ENCODE measurements at regions not wholly inside any gene's neighbourhood (a gene's known extent, or its start where the extent isn't known, plus 50 kb on each side); places are given as distances from the start of the nearest gene placed in this dataset.
"Not testable (repeated sequence)": the region's sequence is repeated elsewhere in the genome, so short reads cannot be mapped to it uniquely, and the experiment has no call there.

GRCh38 chr4:135927651-135928050 is 1604.6 kb downstream of the PCDH18 start:
- no peak for DNase-seq (ENCODE audit: low spot score)

GRCh38 chr4:135921081-135921480 is 1611.2 kb downstream of the PCDH18 start:
- DNase-seq (ENCODE audit: low spot score): no peak

GRCh38 chr4:135917011-135917410 is 1615.3 kb downstream of the PCDH18 start:
- DNase-seq (ENCODE audit: low spot score): no peak

- DNase-seq (ENCODE audit: low spot score): no peak
Measured at GRCh38 chr4:135900956-135901355, 1631.3 kb downstream of the PCDH18 start.

GRCh38 chr4:135864304-135864703 is 1662.7 kb upstream of the PABPC4L start:
- DNase-seq (ENCODE audit: low spot score): not testable (repeated sequence)

GRCh38 chr4:135840781-135841180 is 1639.2 kb upstream of the PABPC4L start:
- DNase-seq (ENCODE audit: low spot score): no peak

- no peak for DNase-seq (ENCODE audit: low spot score)
Measured at GRCh38 chr4:135839712-135840111, 1638.1 kb upstream of the PABPC4L start.

- DNase-seq (ENCODE audit: low spot score): no peak
Measured at GRCh38 chr4:135838889-135839288, 1637.3 kb upstream of the PABPC4L start.

GRCh38 chr4:135834471-135834870 is 1632.9 kb upstream of the PABPC4L start:
- no peak for DNase-seq (ENCODE audit: low spot score)

GRCh38 chr4:135833529-135833928 is 1631.9 kb upstream of the PABPC4L start:
- no peak for DNase-seq (ENCODE audit: low spot score)

- no peak for DNase-seq (ENCODE audit: low spot score)
Measured at GRCh38 chr4:135824759-135825296, 1623.2 kb upstream of the PABPC4L start.

- DNase-seq (ENCODE audit: low spot score): no peak
Measured at GRCh38 chr4:135804785-135805184, 1603.2 kb upstream of the PABPC4L start.

GRCh38 chr4:135777361-135777760 is 1575.8 kb upstream of the PABPC4L start:
- DNase-seq (ENCODE audit: low spot score): no peak

- no peak for DNase-seq (ENCODE audit: low spot score)
Measured at GRCh38 chr4:135775909-135776308, 1574.3 kb upstream of the PABPC4L start.

- DNase-seq (ENCODE audit: low spot score): no peak
Measured at GRCh38 chr4:135770505-135770904, 1568.9 kb upstream of the PABPC4L start.

GRCh38 chr4:135744928-135745327 is 1543.3 kb upstream of the PABPC4L start:
- no peak for DNase-seq (ENCODE audit: low spot score)

- no peak for DNase-seq (ENCODE audit: low spot score)
Measured at GRCh38 chr4:135741583-135741982, 1540.0 kb upstream of the PABPC4L start.

- no peak for DNase-seq (ENCODE audit: low spot score)
Measured at GRCh38 chr4:135739354-135739753, 1537.8 kb upstream of the PABPC4L start.

- DNase-seq (ENCODE audit: low spot score): no peak
Measured at GRCh38 chr4:135735512-135735911, 1533.9 kb upstream of the PABPC4L start.

GRCh38 chr4:135732448-135732847 is 1530.9 kb upstream of the PABPC4L start:
- no peak for DNase-seq (ENCODE audit: low spot score)

- no peak for DNase-seq (ENCODE audit: low spot score)
Measured at GRCh38 chr4:135731682-135732081, 1530.1 kb upstream of the PABPC4L start.

- no peak for DNase-seq (ENCODE audit: low spot score)
Measured at GRCh38 chr4:135724421-135724820, 1522.8 kb upstream of the PABPC4L start.

GRCh38 chr4:135718019-135718418 is 1516.4 kb upstream of the PABPC4L start:
- no peak for DNase-seq (ENCODE audit: low spot score)

GRCh38 chr4:135705343-135705742 is 1503.8 kb upstream of the PABPC4L start:
- DNase-seq (ENCODE audit: low spot score): no peak
